NCI-H748 (cell line): ENCODE measurements at regions not wholly inside any gene's neighbourhood (a gene's known extent, or its start where the extent isn't known, plus 50 kb on each side); places are given as distances from the start of the nearest gene placed in this dataset.

Experiments
- DNase-seq: peaks from one replicate; lab custom pipeline; 2025; ENCODE audit not compliant: unreplicated experiment; lab: John Stamatoyannopoulos, UW

- DNase-seq, result no peak
Measured at GRCh38 chr14:61110316-61111082, 129.5 kb downstream of the SLC38A6 start.

DNA sequence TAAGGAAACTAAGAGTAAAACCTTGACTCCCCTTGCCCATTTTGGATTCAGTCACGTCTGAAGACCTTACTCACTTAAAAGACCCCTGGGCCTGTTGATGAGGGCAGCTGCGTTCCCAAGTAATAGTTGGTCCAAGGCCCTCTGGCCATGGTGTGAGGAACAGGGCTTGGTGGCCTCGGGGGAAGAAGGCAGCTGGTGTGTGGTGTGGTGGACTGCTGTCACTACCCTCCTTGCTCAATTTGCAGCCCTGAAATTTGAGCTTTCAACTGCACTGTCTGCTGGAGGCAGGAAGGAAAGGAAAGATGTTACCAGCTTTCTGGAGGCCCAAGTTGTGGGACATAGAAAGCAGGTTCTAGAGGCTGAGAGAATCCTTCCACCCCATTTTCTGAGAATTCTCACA is 128.2 kb downstream of the SLC38A6 start:
- DNase-seq, result no peak

- DNase-seq, result no peak
Measured at GRCh38 chr14:61108496-61109141, 127.6 kb downstream of the SLC38A6 start.

DNA sequence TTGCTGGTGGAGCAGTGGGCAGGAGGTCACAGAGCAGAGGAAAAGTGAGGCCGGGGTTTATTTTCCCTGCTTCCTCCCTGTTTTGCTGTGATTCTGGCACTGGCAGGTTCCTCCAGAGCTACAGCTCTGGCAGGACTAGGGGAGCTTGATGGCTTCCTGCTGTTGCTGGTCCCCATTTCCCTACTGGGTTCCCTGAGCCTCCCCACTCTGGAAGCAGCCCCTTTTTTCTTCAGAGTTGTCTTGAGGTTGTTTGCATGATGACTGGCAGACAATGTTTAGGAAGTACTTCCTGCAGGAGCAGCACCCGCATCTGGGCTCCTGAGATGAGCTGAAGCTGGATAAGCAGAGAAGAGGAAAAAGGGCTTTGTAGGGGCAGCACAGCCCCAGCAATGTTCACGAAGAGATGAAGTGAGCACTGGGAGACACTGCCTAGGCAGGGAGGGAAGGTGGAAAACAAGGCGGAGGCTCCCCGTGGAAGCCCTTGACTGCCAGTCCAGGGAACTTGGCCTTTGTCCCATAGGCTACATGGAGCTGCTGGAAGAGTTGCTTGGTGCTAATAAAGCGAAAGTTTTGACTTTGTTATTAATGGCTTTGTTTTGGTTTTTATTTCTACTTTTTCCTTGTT is 126.9 kb downstream of the SLC38A6 start:
- no peak for DNase-seq

DNA sequence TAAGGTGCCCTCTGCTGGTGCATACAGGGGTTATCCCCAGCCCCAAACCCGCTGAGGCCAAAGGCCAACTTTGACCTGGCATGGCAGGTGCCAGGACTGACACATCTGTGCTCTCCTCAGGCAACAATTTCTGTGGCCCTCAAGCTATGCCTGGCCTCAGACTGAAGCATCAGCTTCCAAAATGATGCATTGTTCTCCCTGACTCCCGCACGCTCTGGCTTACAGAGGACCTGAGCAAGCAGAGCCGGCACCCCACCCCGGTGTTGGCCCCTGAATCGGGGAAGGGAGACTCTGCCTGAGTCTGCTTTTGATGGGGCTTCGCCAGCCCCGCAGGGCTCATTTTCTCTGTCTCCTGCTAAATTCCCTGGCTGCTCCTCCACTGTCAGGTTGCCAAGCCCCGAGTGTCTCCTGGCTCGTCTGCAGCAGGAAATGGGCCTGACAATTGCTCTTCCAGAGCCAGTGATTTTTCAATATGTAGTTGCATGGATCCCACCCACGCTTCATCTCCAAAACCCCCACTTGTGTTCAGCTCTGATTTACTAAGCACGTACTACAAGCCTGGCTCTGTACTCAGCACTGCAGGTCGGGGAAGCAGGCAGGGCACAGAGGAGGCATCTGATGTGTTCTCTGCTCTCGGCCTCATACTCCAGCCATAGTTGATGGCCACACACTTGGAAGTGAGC is 126.1 kb downstream of the SLC38A6 start:
- peak; percentile 43 for DNase-seq

DNA sequence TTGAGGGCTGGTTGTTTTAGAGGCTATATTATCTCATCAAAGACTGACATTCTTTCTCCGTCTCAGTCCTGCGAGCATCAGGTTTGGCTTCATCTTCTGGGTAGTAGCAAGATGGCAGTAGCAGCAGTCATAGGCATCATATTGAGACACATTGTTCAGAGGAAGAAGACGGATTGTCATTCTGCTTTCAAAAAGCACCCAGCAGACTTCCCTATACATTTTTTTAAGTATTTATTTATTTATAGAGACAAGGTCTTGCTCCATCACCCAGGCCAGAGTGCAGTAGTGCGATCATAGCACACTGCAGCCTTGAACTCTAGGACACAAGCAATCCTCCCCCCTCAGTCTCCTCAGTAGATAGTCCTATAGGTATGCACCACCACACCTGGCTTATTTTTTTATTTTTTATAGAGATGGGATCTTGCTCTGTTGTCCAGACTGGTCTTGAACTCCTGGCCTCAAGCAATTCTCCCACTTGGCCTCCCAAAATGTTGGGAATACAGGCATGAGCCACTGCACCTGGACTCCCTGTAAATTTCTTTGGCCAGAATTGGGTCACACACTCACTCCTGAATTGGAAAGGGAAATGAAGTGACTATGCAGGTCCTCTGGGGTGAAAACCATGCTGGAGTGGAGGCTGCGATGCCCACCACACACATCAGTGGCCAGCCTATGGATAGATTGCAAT is 125.4 kb downstream of the SLC38A6 start:
- no peak for DNase-seq

DNA sequence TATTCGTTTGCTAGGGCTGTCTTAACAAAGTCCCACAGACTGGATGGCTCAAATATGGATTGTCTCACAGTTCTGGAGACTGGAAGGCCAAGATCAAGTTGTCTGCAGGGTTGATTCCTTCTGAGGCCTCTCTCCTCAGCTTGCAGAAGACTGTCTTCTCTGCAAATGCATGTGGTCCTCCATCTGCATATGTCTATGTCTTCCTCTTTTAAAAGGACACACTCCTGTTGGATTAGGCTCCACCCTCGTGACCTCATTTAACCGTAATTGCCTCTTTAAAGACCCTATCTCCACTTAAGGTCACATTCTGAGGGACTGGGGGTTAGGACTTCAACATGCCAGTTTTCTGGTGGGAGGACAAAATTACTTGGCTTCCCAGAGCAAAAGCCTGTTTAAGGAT is 123.3 kb downstream of the SLC38A6 start:
- DNase-seq, result no peak

GRCh38 chr14:61103541-61104339 is 122.7 kb downstream of the SLC38A6 start:
- DNase-seq, result no peak

GRCh38 chr14:61102549-61103466 is 121.8 kb downstream of the SLC38A6 start:
- DNase-seq, result peak; percentile 6
